ENCODE measurements at regions not wholly inside any gene's neighbourhood (a gene's known extent, or its start where the extent isn't known, plus 50 kb on each side); places are given as distances from the start of the nearest gene placed in this dataset.
A peak's percentile ranks its signal among the peaks of the same experiment; 100 is the strongest.
"Not testable (repeated sequence)": the region's sequence is repeated elsewhere in the genome, so short reads cannot be mapped to it uniquely, and the experiment has no call there.

DNA sequence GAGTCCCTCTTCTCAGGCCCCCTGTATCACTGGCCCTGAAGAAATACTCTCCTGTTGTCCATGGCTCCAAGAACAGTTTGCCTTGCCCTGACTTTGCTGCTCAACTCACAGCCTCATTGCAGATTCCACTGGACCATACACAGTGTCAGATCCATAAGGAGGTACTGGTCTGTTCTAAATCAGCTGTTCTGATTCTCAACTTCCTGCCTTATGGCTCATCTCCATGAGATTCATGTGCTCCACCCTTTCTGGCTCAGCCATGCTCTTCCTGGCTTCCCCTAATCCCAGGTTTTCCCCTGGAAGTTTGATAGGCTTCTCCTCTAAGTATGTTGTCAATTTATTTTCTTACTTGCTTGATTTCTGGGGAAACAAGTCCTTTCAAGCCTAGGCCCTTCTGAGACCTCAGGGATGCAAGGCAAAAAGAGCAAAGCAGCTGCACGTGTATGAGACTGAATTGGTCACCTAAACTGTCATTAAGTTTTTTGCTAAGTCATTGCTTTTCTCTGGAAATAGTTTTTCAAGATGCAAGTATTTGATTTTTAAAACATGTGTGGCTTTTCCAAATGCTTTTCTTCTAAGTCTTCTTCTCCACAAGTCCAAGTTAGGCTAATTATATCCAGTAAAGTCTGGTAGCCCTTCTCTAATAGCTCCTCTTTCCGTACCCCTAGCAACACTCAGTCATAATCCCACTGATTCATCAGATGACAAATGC lies 1288.5 kb downstream of the RPIA start:
- not testable (repeated sequence) for DNase-seq

DNA sequence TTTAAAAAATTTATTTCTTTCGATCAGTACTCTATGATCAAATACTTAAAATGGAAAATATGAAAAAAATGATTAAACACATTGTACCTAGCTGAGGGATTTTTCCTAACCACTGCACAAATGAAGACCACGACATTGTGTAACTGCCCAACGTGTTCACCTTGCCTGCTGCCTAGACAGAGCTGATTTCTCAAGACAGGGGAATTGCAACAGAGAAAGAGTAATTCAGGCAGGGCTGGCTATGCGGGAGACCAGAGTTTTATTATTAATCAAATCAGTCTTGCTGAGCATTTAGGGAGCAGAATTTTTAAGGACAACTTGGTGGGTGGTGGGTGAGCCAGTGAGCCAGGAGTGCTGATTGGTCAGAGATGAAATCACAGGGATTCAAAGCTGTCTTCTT lies 1290.8 kb downstream of the RPIA start:
- not testable (repeated sequence) for DNase-seq

DNA sequence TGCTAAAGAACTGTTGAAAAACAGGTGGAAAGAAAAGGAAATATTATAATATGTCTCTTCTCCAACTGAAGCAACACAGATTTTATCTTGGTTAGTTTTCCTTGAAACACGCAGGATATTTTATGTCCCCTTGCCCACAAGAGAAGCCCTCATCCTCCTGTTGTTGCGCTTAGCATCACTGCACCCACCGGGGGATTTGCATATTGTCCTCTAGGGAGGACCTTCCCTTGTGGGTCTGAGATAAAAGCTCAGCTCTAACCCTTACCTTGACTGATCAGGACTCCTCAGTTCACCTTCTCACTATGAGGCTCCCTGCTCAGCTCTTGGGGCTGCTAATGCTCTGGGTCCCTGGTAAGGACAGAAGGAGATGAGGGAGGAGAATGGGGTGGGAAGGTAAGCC lies 1294.2 kb downstream of the RPIA start:
- DNase-seq: not testable (repeated sequence)

DNA sequence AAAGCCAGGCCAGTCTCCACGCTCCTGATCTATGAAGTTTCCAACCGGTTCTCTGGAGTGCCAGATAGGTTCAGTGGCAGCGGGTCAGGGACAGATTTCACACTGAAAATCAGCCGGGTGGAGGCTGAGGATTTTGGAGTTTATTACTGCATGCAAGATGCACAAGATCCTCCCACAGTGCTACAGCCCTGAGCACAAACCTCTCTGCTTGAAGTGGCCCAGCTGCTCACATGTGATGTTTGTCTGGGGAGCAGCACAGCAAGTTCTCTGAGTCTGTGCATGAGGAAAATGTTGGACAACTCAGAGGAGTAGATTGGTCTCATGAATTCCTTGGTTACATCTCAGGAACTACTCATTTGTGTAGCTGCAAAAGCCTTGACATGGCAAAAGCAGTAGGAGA lies 1295.1 kb downstream of the RPIA start:
- DNase-seq: not testable (repeated sequence)

DNA sequence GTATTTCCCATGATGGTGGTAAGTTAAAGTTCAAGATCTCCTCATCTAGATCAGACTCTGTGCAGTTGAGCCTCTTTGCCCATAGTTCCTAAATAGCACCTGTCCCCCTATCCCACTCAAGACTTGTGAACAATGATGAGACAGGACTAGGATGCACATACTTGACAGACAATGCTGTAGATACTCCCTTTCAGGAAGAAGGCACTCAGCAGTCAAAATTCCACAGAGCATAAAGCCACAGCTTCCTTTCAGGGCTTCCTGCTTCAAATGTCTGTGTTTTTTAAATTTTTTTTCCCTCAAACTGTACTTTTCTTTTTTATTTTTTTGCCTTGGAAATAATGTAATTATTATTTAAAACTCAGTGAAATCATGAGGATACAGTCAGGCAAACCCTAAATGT lies 1305.3 kb downstream of the RPIA start:
- DNase-seq: not testable (repeated sequence)

DNA sequence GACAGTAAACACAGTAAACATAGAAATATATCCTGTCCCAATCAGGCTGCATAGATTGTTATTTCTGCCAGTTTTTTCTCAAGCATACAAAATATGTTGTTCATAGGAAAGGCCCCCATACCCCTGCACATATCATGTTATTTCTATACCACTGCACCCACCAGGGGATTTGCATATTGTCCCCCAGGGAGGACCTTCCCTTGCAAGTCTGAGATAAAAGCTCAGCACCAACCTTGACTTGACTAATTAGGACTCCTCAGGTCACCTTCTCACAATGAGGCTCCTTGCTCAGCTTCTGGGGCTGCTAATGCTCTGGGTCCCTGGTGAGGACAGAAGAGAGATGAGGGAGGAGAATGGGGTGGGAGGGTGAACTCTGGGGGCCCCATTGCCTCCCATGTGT lies 1313.1 kb downstream of the RPIA start:
- not testable (repeated sequence) for DNase-seq

DNA sequence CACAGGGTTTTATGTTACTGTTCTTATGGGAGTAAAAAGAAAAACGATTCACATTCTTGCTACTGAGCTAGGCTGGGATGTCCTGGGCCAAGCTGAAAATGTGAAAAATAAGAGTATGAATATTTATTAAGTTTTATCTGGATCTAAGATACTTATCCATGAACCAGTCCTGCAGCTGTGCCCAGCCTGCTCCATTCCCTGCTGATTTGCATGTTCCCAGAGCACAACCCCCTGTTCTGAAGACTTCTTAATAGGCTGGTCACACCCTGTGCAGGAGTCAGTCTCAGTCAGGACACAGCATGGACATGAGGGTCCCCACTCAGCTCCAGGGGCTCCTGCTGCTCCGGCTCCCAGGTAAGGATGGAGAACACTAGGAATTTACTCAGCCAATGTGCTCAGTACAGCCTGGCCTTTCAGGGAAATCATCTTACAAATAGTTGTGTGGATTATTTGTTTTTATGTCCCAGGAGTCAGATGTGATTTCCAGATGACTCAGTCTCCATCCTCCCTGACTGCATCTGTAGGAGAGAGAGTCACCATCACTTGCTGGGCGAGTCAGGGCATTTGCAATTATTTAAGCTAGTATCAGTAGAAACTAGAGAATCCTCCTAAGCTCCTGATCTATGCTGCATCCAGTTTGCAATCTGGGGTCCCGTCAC lies 1319.1 kb downstream of the RPIA start:
- not testable (repeated sequence) for DNase-seq

DNA sequence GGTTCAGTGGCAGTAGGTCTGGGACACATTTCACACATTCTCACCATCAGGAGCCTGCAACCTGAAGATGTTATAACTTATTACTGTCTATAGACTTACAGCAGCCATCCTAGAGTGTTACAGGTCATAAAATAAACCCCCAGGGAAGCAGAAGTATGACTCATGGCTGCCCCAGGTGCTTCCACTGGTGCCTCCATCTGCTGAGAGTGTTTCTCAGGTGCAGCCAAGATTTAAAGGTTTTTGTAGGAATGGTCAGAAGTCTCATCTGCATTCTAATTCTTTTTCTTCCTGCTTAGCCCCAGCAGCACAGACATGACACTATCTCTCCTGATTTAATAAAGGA lies 1319.6 kb downstream of the RPIA start:
- not testable (repeated sequence) for DNase-seq

DNA sequence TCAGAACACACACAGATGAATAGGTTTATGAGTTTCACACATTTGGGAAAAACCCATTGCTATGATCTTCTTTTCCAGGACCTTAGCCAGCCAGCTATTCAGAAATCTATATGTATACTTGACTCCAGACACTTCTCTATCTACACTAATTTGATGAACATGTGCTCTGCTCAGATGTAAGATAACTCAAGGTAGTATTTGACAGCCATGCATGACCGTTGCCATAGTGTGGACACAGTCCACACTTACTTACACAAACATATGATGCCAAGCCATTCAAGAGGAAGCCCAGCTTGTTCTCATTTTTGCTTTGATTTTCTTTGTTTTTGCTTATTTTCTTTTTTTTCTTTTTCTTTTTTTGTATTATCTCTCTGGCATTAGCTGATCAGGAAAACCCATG lies 1328.4 kb downstream of the RPIA start:
- not testable (repeated sequence) for DNase-seq

DNA sequence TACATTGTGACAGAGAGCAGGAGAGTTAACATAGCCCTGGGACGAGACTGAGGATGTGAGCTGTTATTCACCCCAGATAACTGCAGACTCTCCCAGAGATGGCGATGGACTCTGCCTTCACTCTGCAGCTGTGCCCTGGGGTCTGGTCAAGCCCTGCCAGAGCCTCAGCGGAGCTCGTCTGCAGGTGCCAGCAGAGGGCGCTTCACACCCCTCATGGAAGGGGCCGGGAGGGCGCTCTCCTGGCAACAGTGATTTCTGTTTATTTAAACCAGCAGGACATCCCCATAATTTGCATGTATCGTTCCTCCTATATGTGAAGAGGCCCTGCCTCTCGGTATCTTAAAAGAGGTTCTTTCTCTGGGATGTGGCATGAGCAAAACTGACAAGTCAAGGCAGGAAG lies 1329.8 kb downstream of the RPIA start:
- not testable (repeated sequence) for DNase-seq

DNA sequence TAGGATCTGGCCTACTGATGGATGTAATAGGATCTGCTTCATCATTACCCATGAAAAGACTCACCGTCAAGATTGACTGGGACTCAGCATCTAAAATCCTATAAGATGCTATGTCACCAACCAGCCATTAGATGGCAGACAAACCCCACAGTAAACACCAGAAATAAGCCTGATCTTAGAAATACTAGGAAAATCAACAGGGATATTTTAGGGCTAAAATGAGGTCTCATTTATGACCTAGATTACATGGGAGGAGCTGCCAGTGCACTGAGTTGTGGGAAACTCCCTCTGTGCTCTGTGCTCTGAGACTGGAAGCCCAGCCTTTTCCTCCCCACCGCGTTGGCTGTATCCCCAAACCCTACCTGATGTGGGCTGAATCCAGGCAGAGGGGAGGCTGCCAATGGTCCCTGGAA lies 1335.8 kb downstream of the RPIA start:
- peak; percentile 13 for DNase-seq

DNA sequence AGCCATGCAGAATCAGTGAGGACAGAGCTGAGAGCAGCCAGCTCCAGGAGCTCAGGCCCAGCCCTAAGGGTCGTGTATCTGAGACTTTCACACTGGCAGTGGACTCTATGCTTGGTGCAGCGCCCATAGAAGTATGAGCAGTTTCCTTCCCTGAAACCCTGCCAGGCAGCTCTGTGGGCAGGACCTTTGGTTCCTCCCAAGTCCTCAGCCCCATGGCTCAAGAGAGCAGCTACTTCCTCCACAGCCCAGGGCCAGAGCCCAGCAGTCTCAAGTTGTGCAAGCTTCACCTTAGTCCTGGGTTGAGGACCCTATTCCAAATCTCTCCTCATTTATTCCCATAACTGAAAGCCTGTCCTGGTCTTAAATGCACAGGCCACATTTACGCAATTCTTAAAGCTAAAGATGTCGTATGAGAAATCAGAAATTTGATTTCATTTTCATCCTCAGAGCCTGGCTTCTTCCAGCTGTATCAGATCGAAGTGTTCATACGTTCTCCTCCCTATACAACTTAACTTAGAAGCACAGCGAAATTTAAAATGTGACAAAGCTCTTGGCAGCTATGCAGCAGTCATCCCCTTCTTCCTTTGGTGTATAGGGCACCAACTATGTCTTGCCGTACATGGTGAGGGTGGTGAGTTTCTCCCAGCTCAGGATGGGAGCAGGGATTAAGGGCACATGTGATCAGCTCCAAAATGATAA lies 1337.1 kb downstream of the RPIA start:
- DNase-seq: not testable (repeated sequence)

DNA sequence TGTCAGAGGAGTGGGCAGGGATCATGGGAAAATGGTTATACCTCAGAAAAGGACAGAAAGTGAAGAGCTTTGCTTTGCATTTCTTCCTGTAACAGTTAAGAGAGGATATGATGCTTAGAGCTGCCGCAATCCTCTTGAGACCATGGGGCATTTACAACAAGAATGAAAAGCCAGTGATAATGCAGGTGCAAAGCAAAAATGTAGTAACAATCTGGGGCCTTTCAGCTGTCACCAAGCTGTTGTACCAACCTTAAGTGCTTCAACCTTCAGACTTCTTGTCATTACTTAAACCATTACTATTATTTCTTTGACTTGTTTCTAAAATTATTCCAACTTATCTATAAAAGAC lies 1337.6 kb downstream of the RPIA start:
- DNase-seq: not testable (repeated sequence)

DNA sequence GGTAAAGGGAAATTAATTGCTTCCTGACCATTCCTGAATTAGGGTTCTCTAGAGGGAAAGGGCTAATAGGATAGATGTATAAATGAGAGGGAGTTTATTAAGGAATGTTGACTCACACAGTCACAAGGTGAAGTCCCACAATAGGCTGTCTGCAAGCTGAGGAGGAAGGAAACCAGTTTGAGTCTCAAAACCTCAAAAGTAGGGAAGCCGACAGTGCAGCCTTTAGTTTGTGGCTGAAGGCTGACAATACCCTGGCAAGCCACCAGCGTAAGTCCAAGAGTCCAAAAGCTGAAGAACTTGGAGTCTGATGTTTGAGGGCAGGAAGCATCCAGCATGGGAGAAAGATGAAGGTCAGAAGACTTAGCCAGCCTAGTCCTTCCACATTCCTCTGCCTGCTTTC lies 1340.8 kb downstream of the RPIA start:
- DNase-seq: not testable (repeated sequence)

DNA sequence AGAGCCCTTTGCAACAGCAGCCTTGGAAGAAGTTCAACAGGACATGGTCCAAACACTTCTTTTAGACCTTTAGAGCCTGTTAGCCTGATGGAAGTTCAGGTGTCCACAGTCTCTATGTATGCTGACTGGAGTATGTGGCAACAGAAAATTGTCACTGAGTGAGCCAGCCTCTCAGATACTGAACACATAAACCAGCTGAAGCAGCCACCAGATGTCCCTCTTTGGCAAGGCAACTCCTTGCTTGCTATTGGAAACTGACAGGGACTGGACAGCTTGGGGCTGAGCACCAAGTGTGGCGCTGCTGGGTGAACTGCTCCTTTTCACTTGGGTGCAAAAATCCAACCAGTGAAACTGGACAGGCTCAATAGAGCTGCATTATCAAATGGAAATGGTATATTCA lies 1344.9 kb downstream of the RPIA start:
- DNase-seq: peak; percentile 10

DNA sequence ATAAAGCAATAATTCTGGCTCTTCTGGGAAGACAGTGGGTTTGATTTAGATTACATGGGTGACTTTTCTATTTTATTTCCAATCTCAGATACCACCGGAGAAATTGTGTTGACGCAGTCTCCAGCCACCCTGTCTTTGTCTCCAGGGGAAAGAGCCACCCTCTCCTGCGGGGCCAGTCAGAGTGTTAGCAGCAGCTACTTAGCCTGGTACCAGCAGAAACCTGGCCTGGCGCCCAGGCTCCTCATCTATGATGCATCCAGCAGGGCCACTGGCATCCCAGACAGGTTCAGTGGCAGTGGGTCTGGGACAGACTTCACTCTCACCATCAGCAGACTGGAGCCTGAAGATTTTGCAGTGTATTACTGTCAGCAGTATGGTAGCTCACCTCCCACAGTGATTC lies 1347.6 kb downstream of the RPIA start:
- not testable (repeated sequence) for DNase-seq

DNA sequence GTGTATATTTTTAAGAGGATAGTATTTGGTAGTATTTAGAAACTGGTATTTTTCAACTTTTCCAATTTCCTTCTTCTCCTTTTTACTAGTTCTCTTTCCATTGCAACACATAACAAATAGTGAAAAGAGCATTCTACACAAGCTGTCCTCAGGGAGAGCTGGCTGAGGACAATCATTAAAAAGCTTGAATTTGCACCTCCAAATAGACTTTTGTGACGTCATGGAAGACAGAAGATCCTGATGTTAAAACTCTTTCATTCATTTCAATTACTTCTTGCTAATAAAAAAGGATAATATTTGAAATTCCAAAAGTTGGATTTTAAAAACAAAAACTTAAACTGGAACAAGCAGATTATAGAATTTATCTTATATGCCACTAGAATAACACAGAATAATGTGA lies 1356.3 kb downstream of the RPIA start:
- DNase-seq: not testable (repeated sequence)

DNA sequence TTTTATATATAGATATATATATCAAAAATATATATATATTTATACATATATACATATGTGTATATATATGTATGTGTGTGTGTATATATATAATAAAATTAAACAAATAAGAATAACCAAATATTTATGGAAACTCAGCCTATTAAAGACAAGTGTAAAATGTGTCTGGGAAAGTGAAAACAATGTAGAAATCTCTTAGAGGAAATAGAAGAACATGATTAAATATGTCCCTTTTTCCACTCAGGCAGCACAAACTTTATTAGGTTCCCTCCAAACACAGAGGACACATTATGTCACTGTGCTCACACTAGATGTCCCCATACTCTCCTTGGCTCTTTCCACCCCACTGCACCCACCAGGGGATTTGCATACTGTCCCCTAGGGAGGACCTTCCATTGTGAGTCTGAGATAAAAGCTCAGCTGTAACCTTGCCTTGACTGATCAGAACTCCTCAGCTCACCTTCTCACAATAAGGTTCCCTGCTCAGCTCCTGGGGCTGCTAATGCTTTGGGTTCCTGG lies 1360.7 kb downstream of the RPIA start:
- not testable (repeated sequence) for DNase-seq

DNA sequence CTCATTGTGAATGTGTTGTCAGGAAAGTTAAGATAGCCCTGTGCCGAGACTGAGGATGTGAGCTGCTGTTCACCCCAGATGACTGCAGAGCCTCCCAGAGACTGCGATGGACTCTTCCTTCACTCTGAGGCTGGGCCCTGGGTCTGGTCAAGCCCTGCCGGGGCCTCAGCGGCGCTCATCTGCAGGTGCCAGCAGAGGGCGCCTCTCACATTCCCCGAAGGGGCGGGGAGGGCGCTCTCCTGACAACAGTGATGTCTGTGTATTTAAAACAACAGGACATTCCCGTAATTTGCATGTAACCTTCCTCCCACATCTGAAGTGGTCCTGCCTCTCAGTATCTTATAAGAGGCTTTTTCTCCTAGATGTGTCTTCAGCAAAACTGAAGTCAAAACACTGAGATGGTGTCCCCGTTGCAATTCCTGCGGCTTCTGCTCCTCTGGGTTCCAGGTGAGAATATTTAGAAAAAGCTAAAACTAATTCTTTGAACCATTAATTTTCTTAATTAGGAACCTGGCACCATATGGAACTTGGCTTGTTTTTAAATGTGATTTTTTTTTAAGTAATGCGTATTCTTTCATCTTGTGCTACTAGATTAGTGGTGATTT lies 1377.9 kb downstream of the RPIA start:
- DNase-seq: peak; percentile 40

DNA sequence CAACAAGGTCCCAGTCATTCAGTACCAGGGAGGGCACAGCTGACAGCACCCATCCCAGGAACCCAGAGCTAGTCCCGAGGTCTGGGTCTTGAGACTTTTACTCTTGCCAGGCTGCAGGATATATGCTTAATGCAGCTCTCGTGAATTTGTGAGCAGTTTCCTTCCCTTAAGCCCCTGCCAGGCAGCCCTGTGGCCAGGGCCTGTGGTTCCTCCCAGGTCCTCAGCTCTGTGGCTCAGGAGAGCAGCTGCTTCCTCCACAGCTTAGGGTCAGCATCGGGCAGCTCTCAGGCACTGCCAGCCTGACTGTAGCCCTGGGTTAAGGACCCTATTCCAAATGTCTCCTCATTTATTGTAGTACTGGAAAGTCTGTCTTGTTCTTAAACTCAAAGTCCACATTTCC lies 1384.8 kb downstream of the RPIA start:
- no peak for DNase-seq

DNA sequence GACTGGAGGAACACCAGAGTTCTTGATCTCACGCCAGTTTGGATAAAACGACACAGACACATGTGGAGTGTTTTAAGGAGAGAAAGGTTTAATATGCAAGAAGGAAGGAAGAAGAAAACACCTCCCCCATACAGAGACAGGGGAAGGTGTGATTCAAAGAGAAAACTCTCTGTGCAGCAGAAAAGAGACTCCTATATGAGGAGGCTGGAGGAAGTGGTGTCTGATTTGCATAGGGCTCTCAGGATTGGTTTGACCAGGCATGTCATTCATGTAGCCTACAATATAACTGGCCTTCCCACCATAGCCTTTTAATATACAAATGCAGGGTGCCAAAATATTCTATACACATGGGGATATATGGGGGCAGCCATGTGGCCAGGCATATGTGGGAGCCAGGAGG lies 1386.5 kb downstream of the RPIA start:
- DNase-seq: no peak

DNA sequence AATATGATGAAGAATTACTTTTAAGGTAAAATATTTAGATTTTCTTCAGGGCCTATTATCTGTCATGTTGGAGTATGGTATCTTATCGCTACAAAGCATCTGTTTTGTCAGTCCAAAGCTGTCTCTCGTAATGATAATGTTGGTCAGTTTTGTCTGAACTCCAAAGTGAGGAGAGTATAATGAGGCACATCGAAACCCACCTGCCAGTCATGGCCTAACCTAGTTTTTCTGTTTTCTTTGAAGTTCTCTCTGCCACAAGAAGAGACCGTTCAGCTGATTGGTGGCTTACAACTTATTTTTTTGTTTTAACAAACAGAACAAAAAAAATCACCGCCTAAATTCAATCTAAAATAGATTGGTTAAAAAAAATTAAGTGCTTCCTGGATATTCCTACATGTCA lies 1387.9 kb downstream of the RPIA start:
- DNase-seq: no peak

DNA sequence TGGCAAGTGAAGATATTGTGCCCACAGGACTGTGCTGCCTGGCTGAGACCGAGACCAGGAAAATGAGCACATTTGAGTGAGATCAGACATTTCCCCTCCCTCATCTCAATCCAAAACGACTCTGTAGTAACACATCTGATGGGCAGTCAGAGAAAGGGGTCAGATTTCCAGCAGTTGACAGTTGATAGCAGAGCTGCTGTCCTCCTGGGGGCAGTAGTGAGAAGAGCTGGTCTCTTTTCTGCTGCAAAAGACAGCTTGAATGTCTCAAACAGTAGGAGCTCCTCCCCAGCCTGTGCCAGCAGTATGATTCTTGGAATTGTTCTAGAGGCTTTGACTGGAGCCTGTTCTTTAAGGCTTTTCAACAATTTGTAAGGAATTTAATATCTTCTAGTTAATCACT lies 1396.3 kb downstream of the RPIA start:
- not testable (repeated sequence) for DNase-seq
